Mesenchymal stem cell (in vitro differentiated cells and primary cell): ENCODE measurements at regions not wholly inside any gene's neighbourhood (a gene's known extent, or its start where the extent isn't known, plus 50 kb on each side); places are given as distances from the start of the nearest gene placed in this dataset.

Experiments
- DNase-seq: peaks from one replicate; pipeline ENCODE4 v3.0.0-alpha.2; 2013
- H2AFZ ChIP-seq: one replicate; pipeline ENCODE4 v1.6.1; 2013; ENCODE audit warnings: low read depth, mild to moderate bottlenecking, control low read depth, inconsistent platforms, low read length, moderate library complexity
- H2AK5ac ChIP-seq: 2 replicates; pipeline ENCODE4 v1.6.1; 2013; ENCODE audit warnings: low read length, moderate library complexity, mild to moderate bottlenecking, inconsistent platforms; ENCODE audit not compliant: severe bottlenecking
- H2BK120ac ChIP-seq: one replicate; pipeline ENCODE4 v1.6.1; 2013; ENCODE audit warnings: low read depth, mild to moderate bottlenecking, inconsistent platforms, low read length, moderate library complexity
- H2BK12ac ChIP-seq, 2 experiments: one replicate each; pipeline ENCODE4 v1.6.1; 2013; ENCODE audit warnings: inconsistent platforms in 2 of 2, low read length in 2 of 2, mild to moderate bottlenecking in 2 of 2, moderate library complexity in 2 of 2, control low read depth in 1 of 2
- H2BK15ac ChIP-seq: one replicate; pipeline ENCODE4 v1.6.1; 2013; ENCODE audit warnings: mild to moderate bottlenecking, low read depth, inconsistent platforms; ENCODE audit not compliant: poor library complexity, severe bottlenecking
- H2BK5ac ChIP-seq: 2 replicates; pipeline ENCODE4 v1.6.1; 2013; ENCODE audit warnings: low read depth, mild to moderate bottlenecking, low read length, control low read depth, inconsistent platforms; ENCODE audit not compliant: poor library complexity, severe bottlenecking
- H3K14ac ChIP-seq, 2 experiments: one replicate each; pipeline ENCODE4 v1.6.1; 2013; ENCODE audit warnings: inconsistent platforms in 2 of 2, low read length in 2 of 2, control low read depth in 1 of 2, mild to moderate bottlenecking in 1 of 2, moderate library complexity in 1 of 2
- H3K18ac ChIP-seq, 2 experiments: one replicate each; pipeline ENCODE4 v1.6.1; 2013; ENCODE audit warnings: inconsistent platforms in 2 of 2, low read length in 2 of 2, control low read depth in 1 of 2, low read depth in 1 of 2, mild to moderate bottlenecking in 1 of 2
- H3K23ac ChIP-seq, 2 experiments: one replicate each; pipeline ENCODE4 v1.6.1; 2013; ENCODE audit warnings: inconsistent platforms in 2 of 2, low read length in 2 of 2, mild to moderate bottlenecking in 2 of 2, moderate library complexity in 2 of 2, control low read depth in 1 of 2
- H3K27ac ChIP-seq: 2 replicates; pipeline ENCODE4 v1.5.1; 2013; ENCODE audit warnings: mild to moderate bottlenecking, moderate library complexity, low read length, control low read depth, inconsistent platforms; ENCODE audit not compliant: poor library complexity, severe bottlenecking
- H3K27me3 ChIP-seq, 2 experiments: 2 replicates each; pipeline versions ENCODE4 v1.6.1 to v1.7.0; 2013; ENCODE audit warnings: low read length in 2 of 2, mild to moderate bottlenecking in 2 of 2, moderate library complexity in 2 of 2, control low read depth in 1 of 2, inconsistent platforms in 1 of 2; ENCODE audit not compliant: control insufficient read depth in 1 of 2, insufficient read depth in 1 of 2
- H3K36me3 ChIP-seq, 2 experiments: 2 replicates each; pipeline versions ENCODE4 v1.6.1 to v1.7.0; 2013; ENCODE audit warnings: low read length in 2 of 2, control low read depth in 1 of 2, inconsistent platforms in 1 of 2, low read depth in 1 of 2, mild to moderate bottlenecking in 1 of 2; ENCODE audit not compliant: insufficient read depth in 2 of 2, control insufficient read depth in 1 of 2
- H3K4ac ChIP-seq, 2 experiments: one replicate each; pipeline ENCODE4 v1.6.1; 2013; ENCODE audit warnings: inconsistent platforms in 2 of 2, low read length in 2 of 2, mild to moderate bottlenecking in 2 of 2, moderate library complexity in 2 of 2, control low read depth in 1 of 2, low read depth in 1 of 2
- H3K4me1 ChIP-seq: 2 replicates; pipeline ENCODE4 v1.6.1; 2013; ENCODE audit warnings: low read depth, low read length, control low read depth; ENCODE audit not compliant: control insufficient read depth, insufficient read depth
- H3K4me2 ChIP-seq: 2 replicates; pipeline ENCODE4 v1.6.1; 2013; ENCODE audit warnings: low read length, mild to moderate bottlenecking, inconsistent platforms; ENCODE audit not compliant: poor library complexity, severe bottlenecking
- H3K4me3 ChIP-seq, 2 experiments: 2 replicates each; pipeline versions ENCODE4 v1.5.1 to v1.7.0; 2013; ENCODE audit warnings: low read length in 2 of 2, mild to moderate bottlenecking in 2 of 2, control low read depth in 1 of 2, low read depth in 1 of 2; ENCODE audit not compliant: insufficient read depth in 1 of 2
- H3K79me1 ChIP-seq: replicated peaks from 2 replicates; pipeline ENCODE4 v1.6.1; 2013; ENCODE audit warnings: mild to moderate bottlenecking, control low read depth, low read length, inconsistent platforms; ENCODE audit not compliant: poor library complexity, severe bottlenecking
- H3K9ac ChIP-seq: 2 replicates; pipeline ENCODE4 v1.7.0; 2013; ENCODE audit warnings: mild to moderate bottlenecking, low read length, moderate library complexity
- H3K9me3 ChIP-seq: 2 replicates; pipeline ENCODE4 v1.7.0; 2013; ENCODE audit warnings: mild to moderate bottlenecking, low read length; ENCODE audit not compliant: control insufficient read depth
- H4K8ac ChIP-seq: one replicate; pipeline ENCODE4 v1.6.1; 2013; ENCODE audit warnings: inconsistent platforms, mild to moderate bottlenecking, low read length, moderate library complexity
- H4K91ac ChIP-seq: one replicate; pipeline ENCODE4 v1.6.1; 2013; ENCODE audit warnings: mild to moderate bottlenecking, low read length, inconsistent platforms
- WGBS: methylation state at CpG from one replicate; pipeline ENCODE4 v1.1.7; 2013; ENCODE audit warnings: mixed read lengths; 5-methylcytosine and 5-hydroxymethylcytosine counted together

DNA sequence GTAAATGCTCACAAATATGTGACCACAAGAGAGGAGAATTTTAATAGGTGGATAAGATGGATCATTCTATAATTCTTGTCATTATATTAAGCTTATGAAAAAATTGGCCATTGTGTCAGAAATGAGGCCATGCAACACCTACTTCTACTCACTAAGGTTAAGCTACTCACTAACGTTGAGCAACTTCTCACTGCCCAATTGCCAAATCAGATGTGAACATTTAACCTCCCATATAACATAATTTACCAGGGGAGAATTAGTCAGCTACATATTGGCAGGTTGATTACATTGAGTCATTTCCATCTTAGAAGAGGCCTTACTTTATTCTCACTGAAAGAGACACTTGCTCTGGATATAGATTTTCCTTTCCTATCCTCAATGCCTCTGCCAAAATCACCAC, 211.2 kb upstream of the DGKB start:
- Histone ChIP-seq H4K8ac (no peak overlapping the region), H3K27ac (no peak overlapping the region), H2BK5ac (no peak overlapping the region), H3K14ac (no peak overlapping the region), H3K9ac (no peak overlapping the region), H2BK12ac (no peak overlapping the region), H2AFZ (no peak overlapping the region), H3K4me1 (no peaks in the 10 kb centered on the region), H4K91ac (no peak overlapping the region), H2BK15ac (no peak overlapping the region), H3K18ac (no peak overlapping the region), H3K23ac (no peak overlapping the region), H3K4me2 (no peak overlapping the region), H3K4ac (no peak overlapping the region), H2BK120ac (no peak overlapping the region), H3K36me3 (no peaks in the 10 kb centered on the region), H3K4me3 (no peak overlapping the region), H3K79me1 (no peaks in the 10 kb centered on the region), H3K27me3 (no peaks in the 10 kb centered on the region), H2AK5ac (no peak overlapping the region), H3K9me3 (no peaks in the 10 kb centered on the region)
- no peak for DNase-seq
- 67% methylated on average over 1 of the region's 1 CpG for whole genome bisulfite sequencing

DNA sequence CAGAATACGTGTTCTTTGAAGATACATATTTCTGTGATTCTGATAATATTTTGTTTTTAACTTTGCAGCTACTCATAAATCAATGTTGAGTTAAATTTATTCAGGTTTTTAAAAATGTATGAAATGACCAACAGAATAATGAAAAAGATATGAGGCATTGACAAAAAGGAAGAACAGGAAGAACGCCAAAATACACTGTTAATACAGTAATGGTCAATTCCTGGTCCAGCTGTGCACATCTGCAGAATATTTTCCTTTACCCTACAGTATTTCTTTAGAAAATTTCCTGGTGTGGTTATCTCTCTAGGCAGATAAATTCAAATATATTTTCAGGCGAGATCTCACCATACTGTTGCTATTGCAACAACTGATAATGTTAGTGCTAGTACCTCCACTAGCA, 203.2 kb upstream of the DGKB start:
- H3K79me1 ChIP-seq, result no peaks in the 10 kb centered on the region
- H3K4me1 ChIP-seq, result no peaks in the 10 kb centered on the region
- no peak overlapping the region for H2BK5ac ChIP-seq
- no peak overlapping the region for H2AK5ac ChIP-seq
- no peak overlapping the region for H3K9ac ChIP-seq
- H3K9me3 ChIP-seq, result no peaks in the 10 kb centered on the region
- H4K8ac ChIP-seq, result no peak overlapping the region
- no CpG with 5 or more reads among the region's 3 CpGs for WGBS
- no peak for DNase-seq
- H3K27me3 ChIP-seq, result no peaks in the 10 kb centered on the region
- no peak overlapping the region for H2AFZ ChIP-seq
- H3K4me2 ChIP-seq, result no peak overlapping the region
- H3K27ac ChIP-seq, result no peak overlapping the region
- H2BK12ac ChIP-seq, result no peak overlapping the region
- H3K14ac ChIP-seq, result no peak overlapping the region
- H3K18ac ChIP-seq, result no peak overlapping the region
- H3K4ac ChIP-seq, result no peak overlapping the region
- H3K4me3 ChIP-seq, result no peak overlapping the region
- no peak overlapping the region for H4K91ac ChIP-seq
- no peak overlapping the region for H2BK15ac ChIP-seq
- no peaks in the 10 kb centered on the region for H3K36me3 ChIP-seq
- H3K23ac ChIP-seq, result no peak overlapping the region
- H2BK120ac ChIP-seq, result no peak overlapping the region

DNA sequence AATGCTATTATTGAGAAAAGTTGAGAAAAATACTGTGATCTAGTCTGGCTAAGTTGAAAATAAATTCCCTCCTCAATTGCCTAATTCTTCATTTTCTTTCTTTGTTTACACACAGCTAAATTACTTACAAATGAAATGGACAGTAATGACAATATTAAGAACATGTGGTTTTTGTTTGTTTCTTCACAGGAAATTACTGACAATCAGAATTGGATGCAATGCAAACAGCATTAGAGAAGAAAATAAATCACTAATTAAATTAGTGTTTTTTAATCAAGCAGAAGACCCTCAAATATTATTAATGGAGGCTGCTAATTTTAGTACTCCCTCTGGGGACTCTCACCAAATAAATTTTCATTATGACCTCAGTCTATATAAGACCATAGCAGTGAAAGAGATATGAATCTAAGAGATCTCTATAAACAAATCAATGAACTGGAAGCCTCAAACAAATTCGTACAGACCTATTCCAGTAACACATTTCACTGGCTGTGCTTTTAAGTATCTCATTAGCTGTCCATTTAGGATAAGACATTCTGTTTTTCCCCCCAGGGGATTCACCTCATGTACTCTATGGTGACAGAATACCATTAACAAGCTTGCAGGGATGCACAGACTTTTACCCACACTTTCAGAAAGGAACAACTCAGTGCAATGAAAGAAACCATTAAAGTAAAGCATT, 202.0 kb upstream of the DGKB start:
- Histone ChIP-seq H3K9me3 (no peaks in the 10 kb centered on the region), H3K36me3 (no peaks in the 10 kb centered on the region), H3K27me3 (no peaks in the 10 kb centered on the region), H4K91ac (no peak overlapping the region), H2BK120ac (no peak overlapping the region), H2BK5ac (no peak overlapping the region), H3K14ac (no peak overlapping the region), H3K4me3 (no peak overlapping the region), H2BK12ac (no peak overlapping the region), H3K9ac (no peak overlapping the region), H2AFZ (no peak overlapping the region), H2BK15ac (no peak overlapping the region), H3K18ac (no peak overlapping the region), H3K4ac (no peak overlapping the region), H2AK5ac (no peak overlapping the region), H3K23ac (no peak overlapping the region), H3K4me2 (no peak overlapping the region), H3K4me1 (no peaks in the 10 kb centered on the region), H4K8ac (no peak overlapping the region), H3K79me1 (no peaks in the 10 kb centered on the region), H3K27ac (no peak overlapping the region)
- DNase-seq, result peak; percentile 28
- 11% methylated on average over 1 of the region's 1 CpG for WGBS

DNA sequence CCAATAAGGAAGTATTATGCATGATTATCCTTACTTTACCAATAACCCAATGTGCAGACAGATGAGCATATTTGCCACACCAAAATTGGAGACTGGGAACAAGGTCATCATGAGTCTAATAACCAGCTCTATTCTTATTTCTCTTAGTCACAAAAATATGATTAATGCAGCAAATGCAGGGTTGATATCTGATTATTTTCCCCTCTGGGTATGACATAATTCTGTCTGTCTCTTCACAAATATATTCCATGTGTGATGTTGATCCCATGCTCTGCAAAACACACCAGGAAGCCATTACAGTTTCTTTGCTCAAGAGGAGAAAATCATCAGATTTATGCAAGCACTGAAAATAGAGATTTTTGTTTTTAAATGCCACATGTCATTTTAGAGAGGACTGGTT, 196.5 kb upstream of the DGKB start:
- Histone ChIP-seq H3K36me3 (no peaks in the 10 kb centered on the region), H4K8ac (no peak overlapping the region), H4K91ac (no peak overlapping the region), H3K9ac (no peak overlapping the region), H3K79me1 (no peaks in the 10 kb centered on the region), H3K4me3 (no peak overlapping the region), H3K4ac (no peak overlapping the region), H3K14ac (no peak overlapping the region), H2BK5ac (no peak overlapping the region), H2AK5ac (no peak overlapping the region), H3K9me3 (no peaks in the 10 kb centered on the region), H2AFZ (no peak overlapping the region), H3K18ac (no peak overlapping the region), H3K27me3 (no peaks in the 10 kb centered on the region), H3K23ac (no peak overlapping the region), H3K27ac (no peak overlapping the region), H2BK12ac (no peak overlapping the region), H3K4me2 (no peak overlapping the region), H3K4me1 (no peaks in the 10 kb centered on the region), H2BK15ac (no peak overlapping the region), H2BK120ac (no peak overlapping the region)
- DNase-seq, result no peak
